Testis (tissue), 2 donors: ENCODE measurements at regions not wholly inside any gene's neighbourhood (a gene's known extent, or its start where the extent isn't known, plus 50 kb on each side); places are given as distances from the start of the nearest gene placed in this dataset.

Source experiments
- POLR2A ChIP-seq: fragments of 450-650 bp; IDR thresholded peaks from one replicate; pipeline ENCODE4 v1.6.1; 2017; ENCODE audit warnings: antibody characterized with exemption, mild to moderate bottlenecking, moderate library complexity
- TF ChIP-seq, protein P1 (sequence below), 3 experiments: fragments of 450-650 bp in 2 of 3; fragments of 200-600 bp in 1 of 3; sonication (generic) in 1 of 3; IDR thresholded peaks; one replicate each; pipeline ENCODE4 v1.5.1; 2016 to 2019; ENCODE audit warnings: antibody characterized with exemption in 3 of 3, mild to moderate bottlenecking in 2 of 3, moderate library complexity in 1 of 3

DNA sequence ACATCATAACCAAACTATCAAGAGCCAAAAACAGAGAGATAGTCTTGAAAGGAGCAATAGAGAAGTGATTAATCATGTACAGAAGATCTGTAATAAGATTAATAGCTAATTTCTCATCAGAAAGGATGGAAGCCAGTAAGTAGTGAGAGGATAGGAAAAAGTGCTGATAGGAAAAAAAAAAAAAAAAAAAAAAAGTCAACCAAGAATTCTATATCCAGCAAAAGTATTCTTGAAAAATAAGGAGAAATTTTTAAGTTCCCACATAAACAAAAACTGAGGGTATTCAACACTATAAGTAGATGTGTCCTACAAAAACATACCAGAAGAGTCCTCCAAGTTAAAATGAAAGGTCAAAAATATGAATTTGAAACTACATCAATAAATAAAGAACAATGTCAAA is 218.7 kb upstream of the GPC6 start:
- TF ChIP-seq, protein P1, sequence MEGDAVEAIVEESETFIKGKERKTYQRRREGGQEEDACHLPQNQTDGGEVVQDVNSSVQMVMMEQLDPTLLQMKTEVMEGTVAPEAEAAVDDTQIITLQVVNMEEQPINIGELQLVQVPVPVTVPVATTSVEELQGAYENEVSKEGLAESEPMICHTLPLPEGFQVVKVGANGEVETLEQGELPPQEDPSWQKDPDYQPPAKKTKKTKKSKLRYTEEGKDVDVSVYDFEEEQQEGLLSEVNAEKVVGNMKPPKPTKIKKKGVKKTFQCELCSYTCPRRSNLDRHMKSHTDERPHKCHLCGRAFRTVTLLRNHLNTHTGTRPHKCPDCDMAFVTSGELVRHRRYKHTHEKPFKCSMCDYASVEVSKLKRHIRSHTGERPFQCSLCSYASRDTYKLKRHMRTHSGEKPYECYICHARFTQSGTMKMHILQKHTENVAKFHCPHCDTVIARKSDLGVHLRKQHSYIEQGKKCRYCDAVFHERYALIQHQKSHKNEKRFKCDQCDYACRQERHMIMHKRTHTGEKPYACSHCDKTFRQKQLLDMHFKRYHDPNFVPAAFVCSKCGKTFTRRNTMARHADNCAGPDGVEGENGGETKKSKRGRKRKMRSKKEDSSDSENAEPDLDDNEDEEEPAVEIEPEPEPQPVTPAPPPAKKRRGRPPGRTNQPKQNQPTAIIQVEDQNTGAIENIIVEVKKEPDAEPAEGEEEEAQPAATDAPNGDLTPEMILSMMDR (IDR thresholded peaks at IDR 0.05): no peak
- TF ChIP-seq POLR2A: no peak
